SW 1271 (cell line): ENCODE measurements at regions not wholly inside any gene's neighbourhood (a gene's known extent, or its start where the extent isn't known, plus 50 kb on each side); places are given as distances from the start of the nearest gene placed in this dataset.
"Not testable (repeated sequence)": the region's sequence is repeated elsewhere in the genome, so short reads cannot be mapped to it uniquely, and the experiment has no call there.

Experiments used
- DNase-seq, 2 experiments: peaks; one replicate each; lab custom pipeline; 2025; lab: John Stamatoyannopoulos, UW

GRCh38 chr4:124105212-124105611, 607.3 kb downstream of the ANKRD50 start:
- DNase-seq: no peak

GRCh38 chr4:124111411-124111810, 601.1 kb downstream of the ANKRD50 start:
- peak in 1 of 2 experiments; percentile 10 for DNase-seq

- DNase-seq: peak in 1 of 2 experiments; percentile 51
These were observed 600.6 kb downstream of the ANKRD50 start for GRCh38 chr4:124111922-124112321.

- DNase-seq: no peak
These were observed 594.5 kb downstream of the ANKRD50 start for GRCh38 chr4:124118061-124118460.

GRCh38 chr4:124121461-124121971, 591.0 kb downstream of the ANKRD50 start:
- DNase-seq: no peak

GRCh38 chr4:124123181-124123580, 589.4 kb downstream of the ANKRD50 start:
- DNase-seq: no peak

- no peak for DNase-seq
These were observed 588.8 kb downstream of the ANKRD50 start for GRCh38 chr4:124123721-124124120.

GRCh38 chr4:124131324-124131723, 581.2 kb downstream of the ANKRD50 start:
- not testable (repeated sequence) for DNase-seq

GRCh38 chr4:124132161-124132560, 580.4 kb downstream of the ANKRD50 start:
- DNase-seq: no peak

GRCh38 chr4:124133753-124134152, 578.8 kb downstream of the ANKRD50 start:
- DNase-seq: no peak

- DNase-seq: no peak
These were observed 577.1 kb downstream of the ANKRD50 start for GRCh38 chr4:124135409-124135813.

GRCh38 chr4:124139044-124139443, 573.5 kb downstream of the ANKRD50 start:
- DNase-seq: no peak

GRCh38 chr4:124143632-124144031, 568.9 kb downstream of the ANKRD50 start:
- DNase-seq: no peak

- no peak for DNase-seq
These were observed 568.3 kb downstream of the ANKRD50 start for GRCh38 chr4:124144238-124144654.

- no peak for DNase-seq
These were observed 566.5 kb downstream of the ANKRD50 start for GRCh38 chr4:124146068-124146467.

GRCh38 chr4:124151031-124151430, 561.5 kb downstream of the ANKRD50 start:
- no peak for DNase-seq

- no peak for DNase-seq
These were observed 560.4 kb downstream of the ANKRD50 start for GRCh38 chr4:124152132-124152531.

GRCh38 chr4:124155239-124155638, 557.3 kb downstream of the ANKRD50 start:
- no peak for DNase-seq

- no peak for DNase-seq
These were observed 555.0 kb downstream of the ANKRD50 start for GRCh38 chr4:124157396-124158083.

GRCh38 chr4:124163401-124163800, 549.1 kb downstream of the ANKRD50 start:
- no peak for DNase-seq

- DNase-seq: no peak
These were observed 544.9 kb downstream of the ANKRD50 start for GRCh38 chr4:124167602-124168001.

GRCh38 chr4:124169524-124169923, 543.0 kb downstream of the ANKRD50 start:
- DNase-seq: not testable (repeated sequence)

- DNase-seq: no peak
These were observed 538.6 kb downstream of the ANKRD50 start for GRCh38 chr4:124173912-124174311.
